ENCODE measurements at regions not wholly inside any gene's neighbourhood (a gene's known extent, or its start where the extent isn't known, plus 50 kb on each side); places are given as distances from the start of the nearest gene placed in this dataset.

- TF ChIP-seq, protein P1, sequence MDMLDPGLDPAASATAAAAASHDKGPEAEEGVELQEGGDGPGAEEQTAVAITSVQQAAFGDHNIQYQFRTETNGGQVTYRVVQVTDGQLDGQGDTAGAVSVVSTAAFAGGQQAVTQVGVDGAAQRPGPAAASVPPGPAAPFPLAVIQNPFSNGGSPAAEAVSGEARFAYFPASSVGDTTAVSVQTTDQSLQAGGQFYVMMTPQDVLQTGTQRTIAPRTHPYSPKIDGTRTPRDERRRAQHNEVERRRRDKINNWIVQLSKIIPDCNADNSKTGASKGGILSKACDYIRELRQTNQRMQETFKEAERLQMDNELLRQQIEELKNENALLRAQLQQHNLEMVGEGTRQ (CRISPR knock-in tag; IDR thresholded peaks at IDR 0.05): no peak
- no peak for TF ChIP-seq ZNF589 (CRISPR knock-in tag; IDR thresholded peaks at IDR 0.05; ENCODE audit: low read depth)
Observed at GRCh38 chr3:162658003-162658402, 1161.4 kb downstream of the OTOL1 start.
